HepG2 (cell line): ENCODE measurements at regions not wholly inside any gene's neighbourhood (a gene's known extent, or its start where the extent isn't known, plus 50 kb on each side); places are given as distances from the start of the nearest gene placed in this dataset.

Source experiments
- ATAC-seq: fragments of 200-7000 bp; cut with Tn5 transposase; 3 replicates; pipeline ENCODE4 v1.9.1; 2020; ENCODE audit warnings: mild to moderate bottlenecking, moderate library complexity
- BruUV-seq: library from RNA; stranded (reverse); fragments of 400-500 nt; replicated peaks from 2 replicates; lab custom pipeline; 2021; lab: Mats Ljungman, UMichigan
- CTCF ChIA-PET: fragments of 300-600 bp; formaldehyde crosslinking; extraction: SDS; loops from one replicate; lab custom pipeline; 2021; ENCODE audit warnings: low total read pairs, inconsistent platforms, low intra/inter-chr PET ratio; lab: Yijun Ruan, JAX
- POLR2A ChIA-PET: fragments of 350-600 bp; sonication (Branson Sonifier 250); formaldehyde crosslinking; loops from one replicate; lab custom pipeline; 2020; ENCODE audit warnings: antibody characterized with exemption, inconsistent platforms; lab: Yijun Ruan, JAX
- DNase-seq: peaks from one replicate; pipeline ENCODE4 v3.0.0-alpha.2; 2015; ENCODE audit warnings: low spot score
- FAIRE-seq: peaks from 3 replicates; lab custom pipeline; 2011; peaks lifted over from hg19 to GRCh38; lab: Jason Lieb, UNC
- H2AFZ ChIP-seq: one replicate; pipeline ENCODE4 v1.6.1; 2011; ENCODE audit warnings: low read length, inconsistent platforms
- H3K27ac ChIP-seq: fragments of 300-600 bp; 3 replicates; pipeline ENCODE4 v1.8.0; 2011; ENCODE audit warnings: mixed run types, mild to moderate bottlenecking, mixed read lengths, low read length, inconsistent platforms; ENCODE audit not compliant: insufficient read depth; ENCODE audit errors: extremely low read length
- H3K27me3 ChIP-seq, 2 experiments: fragments of 200-600 bp in 1 of 2; 2 replicates in 1 of 2; 3 replicates in 1 of 2; pipeline versions ENCODE4 v1.6.0 to v1.8.0; 2011; ENCODE audit warnings: low read length in 2 of 2, mild to moderate bottlenecking in 2 of 2, moderate library complexity in 2 of 2, inconsistent platforms in 1 of 2; ENCODE audit not compliant: insufficient read depth in 2 of 2, control insufficient read depth in 1 of 2
- H3K36me3 ChIP-seq, 2 experiments: fragments of 200-600 bp in 1 of 2; replicated peaks in 1 of 2; 2 replicates in 1 of 2; 3 replicates in 1 of 2; pipeline versions ENCODE4 v1.5.1 to v1.8.0; 2011; ENCODE audit warnings: low read length in 2 of 2, inconsistent platforms in 1 of 2; ENCODE audit not compliant: insufficient read depth in 2 of 2, control insufficient read depth in 1 of 2
- H3K4me1 ChIP-seq: 2 replicates; pipeline ENCODE4 v1.5.1; 2012; ENCODE audit warnings: low read length, inconsistent platforms; ENCODE audit not compliant: insufficient read depth
- H3K4me2 ChIP-seq: 2 replicates; pipeline ENCODE4 v1.6.0; 2011; ENCODE audit warnings: low read depth, low read length, inconsistent platforms
- H3K4me3 ChIP-seq, 3 experiments: fragments of 200-600 bp in 1 of 3; sonication (generic), shearing (Covaris generic) in 1 of 3; replicated peaks in 1 of 3; 2 replicates each; pipeline ENCODE4 v1.5.1; 2011 to 2016; ENCODE audit warnings: low read length in 3 of 3, inconsistent platforms in 2 of 3, low read depth in 2 of 3, mild to moderate bottlenecking in 2 of 3, control low read depth in 1 of 3, mixed read lengths in 1 of 3; ENCODE audit not compliant: insufficient read depth in 1 of 3
- H3K79me2 ChIP-seq: one replicate; pipeline ENCODE4 v1.6.1; 2011; ENCODE audit warnings: low read length, inconsistent platforms; ENCODE audit not compliant: insufficient read depth
- H3K9ac ChIP-seq: 2 replicates; pipeline ENCODE4 v1.6.0; 2011; ENCODE audit warnings: mild to moderate bottlenecking, low read depth, low read length, inconsistent platforms; ENCODE audit not compliant: insufficient read depth
- H3K9me3 ChIP-seq: 2 replicates; pipeline ENCODE4 v1.5.1; 2012; ENCODE audit warnings: mild to moderate bottlenecking, low read length
- H4K20me1 ChIP-seq: 2 replicates; pipeline ENCODE4 v1.6.0; 2011; ENCODE audit warnings: inconsistent platforms, mild to moderate bottlenecking, low read length, moderate library complexity; ENCODE audit not compliant: insufficient read depth
- CBFB ChIP-seq: sonication (generic); formaldehyde crosslinking; IDR thresholded peaks from 2 replicates; pipeline ENCODE4 v1.4.0; 2020; ENCODE audit warnings: missing genetic modification reagents
- FOSL2 ChIP-seq: sonication (generic); formaldehyde crosslinking; IDR thresholded peaks from 2 replicates; pipeline ENCODE4 v1.4.0; 2020; ENCODE audit warnings: missing genetic modification reagents
- IRF2 ChIP-seq: IDR thresholded peaks from 2 replicates; pipeline ENCODE4 v1.6.1; 2018; ENCODE audit warnings: missing genetic modification reagents, missing compliant biosample characterization
- WGBS: methylation state at CpG from one replicate; pipeline ENCODE4 v1.1.6; 2017; ENCODE audit warnings: low lambda C conversion rate; 5-methylcytosine and 5-hydroxymethylcytosine counted together
- in situ Hi-C: cut with HindIII; loops from 2 replicates; pipeline ENCODE4 v1.10.0; 2017; ENCODE audit warnings: low pct_unique_long_range_greater_than_20kb; ENCODE audit not compliant: extremely low pct_ligation_motif_present
- intact Hi-C: fragments of 100-400 bp; cut with micrococcal nuclease; formaldehyde crosslinking; loops from one replicate; pipeline ENCODE4 v1.10.0; 2022; ENCODE audit not compliant: unreplicated experiment
- TF ChIP-seq, protein P1 (sequence below): sonication (generic); formaldehyde crosslinking; IDR thresholded peaks from 2 replicates; pipeline ENCODE4 v1.4.0; 2020; ENCODE audit warnings: missing genetic modification reagents, borderline replicate concordance

DNA sequence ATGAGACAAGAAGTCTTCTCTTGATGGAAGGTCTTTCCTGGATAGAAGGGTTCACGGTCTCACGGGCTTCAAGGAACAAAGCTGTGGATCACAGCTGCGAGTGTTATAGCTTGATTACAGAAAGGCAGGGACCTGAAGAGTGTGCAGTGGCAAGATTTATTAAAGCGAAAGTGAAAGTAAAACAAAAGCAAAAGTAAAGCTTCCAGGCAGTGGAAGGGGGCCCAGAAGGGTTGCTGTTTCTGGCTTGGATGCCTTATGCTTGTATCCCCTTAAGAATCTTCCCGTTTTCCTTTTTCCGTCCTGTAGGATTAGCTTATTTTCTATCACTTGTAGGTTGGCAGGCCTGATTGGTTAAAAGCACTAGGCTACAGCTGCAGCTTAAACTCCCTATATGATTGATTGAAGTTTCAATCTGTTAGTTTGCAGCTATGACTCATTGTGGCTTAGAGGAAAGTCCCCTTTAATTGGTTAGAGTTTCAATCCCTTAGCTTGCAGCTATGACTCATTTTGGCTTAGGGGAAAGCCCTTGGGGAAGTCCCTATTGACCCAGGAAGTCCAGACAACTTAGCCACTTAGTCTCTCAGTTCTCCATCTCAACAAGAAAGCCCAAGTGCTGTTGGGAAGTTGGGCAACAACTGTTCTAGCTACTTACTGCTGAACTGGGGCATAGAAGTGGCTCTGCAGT, 183.7 kb upstream of the NLGN4Y start:
- Histone ChIP-seq H3K79me2 (no peaks in the 10 kb centered on the region), H4K20me1 (no peaks in the 10 kb centered on the region), H3K27me3 (no peaks in the 10 kb centered on the region), H2AFZ (no peak overlapping the region), H3K27ac (no peak overlapping the region), H3K9ac (no peak overlapping the region), H3K4me3 (no peak overlapping the region; a peak in 1 of 6 replicates), H3K4me2 (peak overlapping the region; percentile 29; the same call in 1 of the 2 replicates), H3K4me1 (no peaks in the 10 kb centered on the region), H3K36me3 (no peaks in the 10 kb centered on the region), H3K9me3 (no peaks in the 10 kb centered on the region)
- BruUV-seq: no TSS peak
- POLR2A ChIA-PET: no interaction called here
- 25% methylated on average over 6 of the region's 6 CpGs for WGBS
- TF ChIP-seq, protein P1, sequence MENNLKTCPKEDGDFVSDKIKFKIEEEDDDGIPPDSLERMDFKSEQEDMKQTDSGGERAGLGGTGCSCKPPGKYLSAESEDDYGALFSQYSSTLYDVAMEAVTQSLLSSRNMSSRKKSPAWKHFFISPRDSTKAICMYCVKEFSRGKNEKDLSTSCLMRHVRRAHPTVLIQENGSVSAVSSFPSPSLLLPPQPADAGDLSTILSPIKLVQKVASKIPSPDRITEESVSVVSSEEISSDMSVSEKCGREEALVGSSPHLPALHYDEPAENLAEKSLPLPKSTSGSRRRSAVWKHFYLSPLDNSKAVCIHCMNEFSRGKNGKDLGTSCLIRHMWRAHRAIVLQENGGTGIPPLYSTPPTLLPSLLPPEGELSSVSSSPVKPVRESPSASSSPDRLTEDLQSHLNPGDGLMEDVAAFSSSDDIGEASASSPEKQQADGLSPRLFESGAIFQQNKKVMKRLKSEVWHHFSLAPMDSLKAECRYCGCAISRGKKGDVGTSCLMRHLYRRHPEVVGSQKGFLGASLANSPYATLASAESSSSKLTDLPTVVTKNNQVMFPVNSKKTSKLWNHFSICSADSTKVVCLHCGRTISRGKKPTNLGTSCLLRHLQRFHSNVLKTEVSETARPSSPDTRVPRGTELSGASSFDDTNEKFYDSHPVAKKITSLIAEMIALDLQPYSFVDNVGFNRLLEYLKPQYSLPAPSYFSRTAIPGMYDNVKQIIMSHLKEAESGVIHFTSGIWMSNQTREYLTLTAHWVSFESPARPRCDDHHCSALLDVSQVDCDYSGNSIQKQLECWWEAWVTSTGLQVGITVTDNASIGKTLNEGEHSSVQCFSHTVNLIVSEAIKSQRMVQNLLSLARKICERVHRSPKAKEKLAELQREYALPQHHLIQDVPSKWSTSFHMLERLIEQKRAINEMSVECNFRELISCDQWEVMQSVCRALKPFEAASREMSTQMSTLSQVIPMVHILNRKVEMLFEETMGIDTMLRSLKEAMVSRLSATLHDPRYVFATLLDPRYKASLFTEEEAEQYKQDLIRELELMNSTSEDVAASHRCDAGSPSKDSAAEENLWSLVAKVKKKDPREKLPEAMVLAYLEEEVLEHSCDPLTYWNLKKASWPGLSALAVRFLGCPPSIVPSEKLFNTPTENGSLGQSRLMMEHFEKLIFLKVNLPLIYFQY: no peak
- peak; percentile 82; the same call in 1 of the 2 replicates for TF ChIP-seq IRF2 (CRISPR knock-in tag)
- no peak for TF ChIP-seq CBFB (CRISPR knock-in tag)
- peak; percentile 68 for TF ChIP-seq FOSL2 (CRISPR knock-in tag)
- FAIRE-seq: no peak
- intact Hi-C loops: no loop called here
- in situ Hi-C loops: no loop called here
- CTCF ChIA-PET: no interaction called here
- ATAC-seq: no peak
- peak; percentile 3 for DNase-seq
